CD4-positive, alpha-beta T cell treated with Interleukin-15 for 4 hours (primary cell): ENCODE measurements at regions not wholly inside any gene's neighbourhood (a gene's known extent, or its start where the extent isn't known, plus 50 kb on each side); places are given as distances from the start of the nearest gene placed in this dataset.
"Not testable (repeated sequence)": the region's sequence is repeated elsewhere in the genome, so short reads cannot be mapped to it uniquely, and the experiment has no call there.

Source experiments
- DNase-seq: peaks from one replicate; pipeline ENCODE4 v3.0.0-alpha.2; 2020; ENCODE audit warnings: low spot score

- DNase-seq: no peak
These were observed 513.4 kb downstream of the ZNF385D start for GRCh38 chr3:21237638-21238037.

DNA sequence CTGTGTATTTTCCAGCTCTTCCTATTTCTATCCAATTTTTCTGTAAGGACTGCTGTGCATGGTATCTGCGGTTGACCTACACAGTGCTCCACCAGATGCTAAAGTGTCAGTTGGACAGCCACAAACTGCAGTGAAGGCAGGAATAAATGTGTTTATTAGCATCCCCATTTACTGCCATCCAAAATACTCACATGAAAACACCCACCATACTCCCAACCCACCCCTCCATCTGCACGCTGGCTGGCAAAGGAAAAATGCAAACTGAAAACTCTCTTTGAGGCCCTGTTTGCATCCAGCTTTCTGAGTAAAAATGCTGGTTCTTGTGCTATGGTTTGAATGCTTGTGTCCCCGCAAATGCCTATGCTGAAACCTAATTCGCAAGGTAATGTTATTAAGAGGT is 515.5 kb downstream of the ZNF385D start:
- no peak for DNase-seq

- no peak for DNase-seq
These were observed 516.1 kb downstream of the ZNF385D start for GRCh38 chr3:21234933-21235332.

DNA sequence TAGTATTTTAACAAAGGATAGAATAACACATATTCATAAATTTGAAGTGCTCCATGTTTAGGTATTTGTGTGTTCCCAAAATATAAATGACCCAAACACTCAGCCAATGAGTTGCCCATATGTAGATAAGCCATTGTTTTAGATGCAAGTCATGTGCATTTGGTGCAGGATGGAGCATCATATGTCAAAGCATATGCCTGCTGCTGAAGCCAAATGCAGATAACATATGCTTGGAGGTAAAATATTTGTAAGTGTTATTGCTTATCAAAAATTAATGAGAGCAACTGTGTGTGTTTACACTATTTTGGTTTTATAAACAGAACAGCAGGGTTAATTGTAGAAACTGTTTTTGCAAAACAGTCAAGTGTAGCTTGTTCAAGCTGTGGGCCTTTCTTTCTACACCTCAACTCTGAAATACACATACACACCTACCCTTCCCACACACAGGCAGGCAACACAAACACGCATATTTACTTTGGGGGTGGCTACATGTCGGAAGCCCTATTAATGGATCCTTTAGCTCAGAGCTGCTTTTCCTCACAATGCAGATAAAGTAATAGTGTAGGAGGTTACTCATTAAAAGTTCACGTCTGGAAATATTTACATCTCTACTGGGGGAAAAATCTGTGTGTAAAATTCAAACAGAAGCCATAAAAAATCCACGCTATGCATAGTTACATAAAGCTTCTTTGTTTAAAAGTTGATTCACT is 521.4 kb downstream of the ZNF385D start:
- DNase-seq: no peak

DNA sequence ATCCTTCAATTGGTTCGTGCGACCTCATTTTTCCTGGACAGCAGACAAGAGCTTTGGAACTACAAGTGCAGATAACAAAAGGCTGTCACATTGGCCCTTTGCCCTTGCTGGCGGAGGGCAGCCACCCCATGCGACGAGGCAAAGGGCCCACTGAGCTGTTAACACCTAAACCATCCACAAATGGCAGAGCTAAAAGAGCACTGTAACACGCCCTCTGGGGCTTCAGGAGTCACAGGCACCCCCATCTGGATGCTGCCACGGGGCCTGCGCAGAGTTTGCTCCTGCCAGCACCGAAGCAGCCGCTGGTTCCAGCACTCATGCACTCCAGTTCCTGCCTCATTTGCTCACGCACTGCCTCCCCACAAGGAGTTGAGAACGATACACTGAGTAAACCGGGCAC is 524.9 kb downstream of the ZNF385D start:
- no peak for DNase-seq

- no peak for DNase-seq
These were observed 530.1 kb downstream of the ZNF385D start for GRCh38 chr3:21220944-21221343.

DNA sequence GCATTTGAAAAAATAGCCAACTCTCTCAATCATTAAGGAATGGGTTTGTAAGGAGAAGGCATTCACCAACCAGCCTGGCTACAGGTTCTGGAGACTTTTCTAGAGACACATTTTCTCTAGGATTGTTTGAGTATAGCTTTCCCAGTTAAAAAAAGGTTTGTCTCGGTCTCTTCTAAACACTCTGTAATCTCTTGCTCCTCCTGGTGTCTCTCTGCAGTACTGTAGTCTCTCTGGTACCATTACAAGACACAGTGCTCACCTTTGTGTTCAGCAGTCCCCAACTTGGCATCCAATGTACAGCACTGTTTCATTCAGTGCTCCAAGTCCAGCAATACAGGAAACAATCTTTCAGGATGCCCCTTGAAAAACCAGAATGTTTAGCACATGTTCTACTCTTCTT is 534.4 kb downstream of the ZNF385D start:
- no peak for DNase-seq

- not testable (repeated sequence) for DNase-seq
These were observed 546.9 kb downstream of the ZNF385D start for GRCh38 chr3:21204122-21204521.

DNA sequence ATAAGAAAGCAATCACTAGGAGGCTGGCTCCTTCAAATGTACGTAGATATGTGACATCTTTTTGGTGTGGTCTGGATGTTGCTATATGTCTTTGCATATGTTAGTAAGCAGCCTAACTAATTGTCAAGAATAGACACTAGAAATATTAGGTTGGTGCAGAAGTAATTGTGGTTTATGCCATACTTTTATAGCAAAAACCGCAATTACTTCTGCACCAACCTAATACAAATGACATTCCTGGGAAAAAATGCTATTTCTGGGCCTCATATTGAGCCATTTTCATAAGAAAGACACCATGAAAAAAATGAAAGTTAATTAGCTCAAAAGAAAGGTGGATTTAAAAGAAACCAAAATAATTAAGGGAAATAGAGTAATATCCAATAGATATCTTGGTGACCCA is 555.8 kb downstream of the ZNF385D start:
- DNase-seq: no peak

- not testable (repeated sequence) for DNase-seq
These were observed 557.0 kb downstream of the ZNF385D start for GRCh38 chr3:21194036-21194435.

GRCh38 chr3:21188459-21188858 is 562.6 kb downstream of the ZNF385D start:
- DNase-seq: no peak

DNA sequence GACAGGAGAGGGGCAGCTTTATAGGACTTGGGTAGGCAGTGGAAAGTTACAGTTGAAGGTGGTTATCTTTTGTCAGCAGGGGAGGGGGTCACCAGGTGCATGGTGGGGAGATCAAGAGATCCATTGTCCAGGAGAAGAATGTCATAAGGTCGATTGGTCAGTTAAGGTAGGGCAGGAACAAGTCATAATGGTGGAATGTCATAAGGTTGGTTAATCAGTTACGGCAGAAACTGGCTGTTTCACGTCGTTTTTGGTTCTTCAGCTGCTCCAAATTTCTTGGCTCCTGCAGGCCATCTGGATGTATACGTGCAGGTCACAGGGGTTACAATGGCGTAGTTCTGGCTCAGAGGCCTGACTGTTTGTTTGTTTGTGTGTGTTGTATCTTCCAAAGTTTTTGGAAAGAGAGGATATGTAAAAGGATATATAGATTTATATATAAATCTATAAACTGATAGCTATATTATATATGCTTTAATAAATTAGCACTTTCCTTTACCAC is 565.1 kb downstream of the ZNF385D start:
- no peak for DNase-seq

GRCh38 chr3:21174461-21174860 is 576.5 kb downstream of the ZNF385D start:
- no peak for DNase-seq

DNA sequence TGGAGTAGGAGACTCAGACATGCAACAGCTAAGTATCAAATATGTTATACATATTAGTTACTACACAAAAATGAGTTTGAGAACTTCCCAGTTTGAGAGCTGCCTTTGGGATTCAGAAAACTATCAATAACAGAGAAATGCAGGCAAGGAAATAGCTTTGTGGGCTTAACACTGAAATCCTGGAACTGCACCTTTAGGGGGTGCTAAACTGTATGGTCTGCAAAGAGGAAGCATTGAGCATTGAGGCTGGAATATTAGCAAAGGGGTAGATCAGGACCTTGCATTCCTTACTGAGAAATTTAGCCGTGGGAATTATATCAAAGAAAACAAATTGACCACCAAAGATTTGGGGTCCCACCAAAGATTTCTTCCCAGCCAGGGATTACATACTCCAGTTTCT is 580.0 kb downstream of the ZNF385D start:
- DNase-seq: no peak

- no peak for DNase-seq
These were observed 581.1 kb downstream of the ZNF385D start for GRCh38 chr3:21169948-21170347.

DNA sequence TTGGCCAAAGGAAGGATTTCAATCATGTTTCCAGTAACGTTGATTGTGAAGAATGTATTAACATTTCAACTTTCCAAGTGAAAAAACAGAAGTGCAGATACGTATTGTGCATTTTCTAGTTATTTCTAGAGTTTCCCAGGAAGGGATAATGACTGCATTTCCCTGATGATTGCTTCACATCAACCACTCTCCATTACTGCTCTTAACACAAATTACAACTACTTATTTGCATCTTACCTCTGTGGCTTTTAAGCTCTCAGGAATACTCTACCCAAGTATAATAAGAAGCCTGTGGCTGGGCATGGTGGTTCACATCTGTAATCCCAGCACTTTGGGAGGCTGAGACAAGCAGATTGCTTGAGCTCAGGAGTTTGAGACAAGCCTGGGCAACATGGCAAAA is 582.5 kb downstream of the ZNF385D start:
- DNase-seq: no peak

- no peak for DNase-seq
These were observed 587.1 kb downstream of the ZNF385D start for GRCh38 chr3:21163956-21164355.

GRCh38 chr3:21159543-21159906 is 591.5 kb downstream of the ZNF385D start:
- DNase-seq: no peak

DNA sequence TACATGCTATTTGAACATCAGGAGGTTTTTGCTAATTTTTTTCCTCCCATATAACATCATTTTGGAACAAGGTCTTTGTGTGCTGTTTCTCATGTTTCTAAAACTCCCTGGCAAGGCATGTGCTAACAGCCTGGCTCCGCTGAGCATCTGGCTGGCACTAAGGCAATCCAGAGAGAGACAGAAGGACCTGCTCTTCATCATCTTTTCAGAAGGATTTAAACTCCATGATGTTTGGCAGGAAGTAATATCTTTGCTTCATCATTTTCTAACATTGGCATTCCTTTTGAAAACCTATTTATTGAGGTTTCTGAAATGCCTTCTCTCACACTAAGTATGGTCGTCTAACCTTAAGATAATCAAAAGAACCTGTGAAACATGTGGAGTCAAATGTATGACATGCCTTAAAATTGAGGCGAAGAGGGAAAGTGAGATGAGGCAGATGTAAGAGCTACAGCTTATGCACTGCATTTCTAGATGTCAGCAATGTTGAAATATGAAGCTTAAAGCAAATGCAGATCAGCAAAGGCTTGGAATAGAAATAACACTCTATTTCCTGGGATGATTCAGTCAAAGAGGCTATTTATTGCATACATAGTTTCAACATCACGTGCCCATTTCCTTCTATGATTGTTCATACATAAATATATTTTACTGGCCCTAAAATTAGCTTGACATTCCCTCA is 592.0 kb downstream of the ZNF385D start:
- DNase-seq: no peak

GRCh38 chr3:21154911-21155310 is 596.1 kb downstream of the ZNF385D start:
- no peak for DNase-seq

- DNase-seq: no peak
These were observed 598.5 kb downstream of the ZNF385D start for GRCh38 chr3:21152555-21152954.

DNA sequence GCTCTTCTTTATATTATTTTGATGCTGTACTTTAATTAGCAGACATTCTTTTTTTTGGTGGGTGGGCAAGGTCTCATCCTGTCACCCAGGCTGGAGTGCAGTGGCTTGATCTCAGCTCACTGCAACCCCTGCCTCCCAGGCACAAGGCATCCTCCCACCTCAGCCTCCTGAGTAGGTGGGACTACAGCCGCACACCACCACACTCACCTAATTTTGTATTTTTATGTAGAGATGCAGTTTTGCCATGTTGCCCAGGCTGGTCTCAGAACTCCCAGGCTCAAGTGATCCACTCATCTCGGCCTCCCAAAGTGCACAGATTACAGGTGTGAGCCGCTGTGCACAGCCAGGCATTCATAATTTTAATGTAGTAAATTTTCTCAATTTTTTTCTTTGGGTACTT is 608.1 kb downstream of the ZNF385D start:
- DNase-seq: no peak

GRCh38 chr3:21142031-21142430 is 609.0 kb downstream of the ZNF385D start:
- DNase-seq: no peak

DNA sequence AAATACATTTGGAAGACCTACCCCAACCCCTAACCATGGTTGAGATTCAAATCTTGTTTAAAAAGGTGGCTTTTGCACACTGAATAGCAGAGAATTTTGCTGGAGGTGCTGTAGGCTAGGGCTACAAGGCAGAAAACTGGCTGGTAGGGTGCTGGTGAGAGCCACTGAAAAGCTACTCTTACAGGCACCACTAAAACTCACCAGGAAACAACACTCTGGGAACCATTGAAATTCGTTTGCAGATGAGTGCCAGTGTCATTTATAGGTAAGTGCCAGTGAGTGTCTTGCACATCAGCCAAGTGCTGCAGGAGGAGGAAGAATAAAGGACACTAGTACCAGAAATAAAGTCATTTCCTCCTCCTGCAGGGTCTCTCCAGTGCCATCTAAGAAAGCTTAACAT is 610.2 kb downstream of the ZNF385D start:
- no peak for DNase-seq
